Natural killer cell (primary cell): ENCODE measurements at regions not wholly inside any gene's neighbourhood (a gene's known extent, or its start where the extent isn't known, plus 50 kb on each side); places are given as distances from the start of the nearest gene placed in this dataset.

Experiments used
- ATAC-seq, 3 donors: fragments of 150-1000 bp in 2 of 3; fragments of 200-7000 bp in 1 of 3; cut with Tn5 transposase; 1 replicate in 1 of 3; 2 replicates in 2 of 3; pipeline ENCODE4 v1.10.0; 2021; ENCODE audit warnings: mild to moderate bottlenecking in 2 of 3, moderate library complexity in 2 of 3
- DNase-seq, 2 donors: peaks; one replicate each; pipeline versions ENCODE4 v3.0.0 to v3.0.0-alpha.2; 2013 to 2021; ENCODE audit warnings: mixed read lengths in 1 of 2
- H3K27ac ChIP-seq: one replicate; pipeline ENCODE4 v1.5.1; 2013; ENCODE audit warnings: mild to moderate bottlenecking, low read length
- H3K27me3 ChIP-seq: one replicate; pipeline ENCODE4 v1.6.1; 2013; ENCODE audit warnings: low read length; ENCODE audit not compliant: control insufficient read depth, insufficient read depth
- H3K36me3 ChIP-seq: one replicate; pipeline ENCODE4 v1.6.1; 2013; ENCODE audit warnings: low read length; ENCODE audit not compliant: control insufficient read depth, insufficient read depth
- H3K4me1 ChIP-seq: one replicate; pipeline ENCODE4 v1.6.1; 2013; ENCODE audit warnings: low read length; ENCODE audit not compliant: control insufficient read depth, insufficient read depth
- H3K4me3 ChIP-seq: one replicate; pipeline ENCODE4 v1.5.1; 2013; ENCODE audit warnings: low read length
- H3K9me3 ChIP-seq: one replicate; pipeline ENCODE4 v1.6.1; 2013; ENCODE audit warnings: low read length; ENCODE audit not compliant: control insufficient read depth, insufficient read depth
- H3K27ac Mint-ChIP-seq, 2 donors: one replicate each; pipeline ENCODE4 v1.8.0; 2022; ENCODE audit warnings: mild to moderate bottlenecking in 2 of 2, mixed read lengths in 2 of 2, moderate library complexity in 1 of 2
- H3K27me3 Mint-ChIP-seq, 2 donors: one replicate each; pipeline ENCODE4 v1.8.0; 2022; ENCODE audit warnings: low read depth in 2 of 2, mixed read lengths in 2 of 2
- H3K36me3 Mint-ChIP-seq: one replicate; pipeline ENCODE4 v1.8.0; 2022; ENCODE audit warnings: mixed read lengths
- H3K4me1 Mint-ChIP-seq, 2 donors: one replicate each; pipeline ENCODE4 v1.8.0; 2022; ENCODE audit warnings: mixed read lengths in 2 of 2
- H3K4me3 Mint-ChIP-seq: one replicate; pipeline ENCODE4 v1.8.0; 2022; ENCODE audit warnings: mild to moderate bottlenecking, moderate library complexity, mixed read lengths
- H3K9me3 Mint-ChIP-seq, 2 donors: one replicate each; pipeline ENCODE4 v1.8.0; 2022; ENCODE audit warnings: mixed read lengths in 2 of 2
- CTCF ChIP-seq: fragments of 200-600 bp; IDR thresholded peaks from one replicate; pipeline ENCODE4 v1.8.0; 2022; ENCODE audit warnings: antibody characterized with exemption
- WGBS: methylation state at CpG from one replicate; pipeline ENCODE4 v1.1.7; 2013; ENCODE audit warnings: missing lambda C conversion rate; ENCODE audit not compliant: insufficient coverage; 5-methylcytosine and 5-hydroxymethylcytosine counted together
- intact Hi-C: fragments of 100-400 bp; cut with micrococcal nuclease; formaldehyde crosslinking; loops from one replicate; pipeline ENCODE4 v1.14.2; 2022

- no peaks in the 10 kb centered on the region for H3K4me1 Mint-ChIP-seq
- Histone ChIP-seq H3K4me1 (no peaks in the 10 kb centered on the region), H3K4me3 (no peak overlapping the region), H3K9me3 (no peaks in the 10 kb centered on the region), H3K27ac (no peak overlapping the region), H3K27me3 (no peaks in the 10 kb centered on the region), H3K36me3 (no peaks in the 10 kb centered on the region)
- ATAC-seq = no peak
- H3K27ac Mint-ChIP-seq = no peak overlapping the region
- no peak for TF ChIP-seq CTCF
- H3K27me3 Mint-ChIP-seq = no peaks in the 10 kb centered on the region
- H3K36me3 Mint-ChIP-seq = no peaks in the 10 kb centered on the region
- DNase-seq = no peak
- H3K4me3 Mint-ChIP-seq = no peak overlapping the region
- no CpG with 5 or more reads among the region's 4 CpGs for WGBS
- intact Hi-C loops = no loop called here
- no peaks in the 10 kb centered on the region for H3K9me3 Mint-ChIP-seq
These were observed 298.1 kb downstream of the CRPPA start for GRCh38 chr7:16123117-16123770.

- H3K27me3 Mint-ChIP-seq = no peaks in the 10 kb centered on the region
- Histone ChIP-seq H3K9me3 (no peaks in the 10 kb centered on the region), H3K27me3 (no peaks in the 10 kb centered on the region), H3K4me1 (no peaks in the 10 kb centered on the region), H3K4me3 (no peak overlapping the region), H3K27ac (no peak overlapping the region), H3K36me3 (no peaks in the 10 kb centered on the region)
- H3K9me3 Mint-ChIP-seq = no peaks in the 10 kb centered on the region
- ATAC-seq (no peak), DNase-seq (no peak)
- no peaks in the 10 kb centered on the region for H3K36me3 Mint-ChIP-seq
- intact Hi-C loops = no loop called here
- 92% methylated on average over 2 of the region's 3 CpGs for whole genome bisulfite sequencing
- TF ChIP-seq CTCF = no peak
- no peaks in the 10 kb centered on the region for H3K4me1 Mint-ChIP-seq
- H3K4me3 Mint-ChIP-seq = no peak overlapping the region
- H3K27ac Mint-ChIP-seq = no peak overlapping the region
These were observed 299.4 kb downstream of the CRPPA start for GRCh38 chr7:16121876-16122390.

- no peak for TF ChIP-seq CTCF
- Histone ChIP-seq H3K36me3 (no peaks in the 10 kb centered on the region), H3K27ac (no peak overlapping the region), H3K27me3 (no peaks in the 10 kb centered on the region), H3K9me3 (no peaks in the 10 kb centered on the region), H3K4me3 (no peak overlapping the region), H3K4me1 (no peaks in the 10 kb centered on the region)
- Mint-ChIP-seq H3K27ac (no peak overlapping the region), H3K4me1 (peaks cover 6 to 7% of the 10 kb centered on the region in 2 donors), H3K4me3 (no peak overlapping the region), H3K9me3 (peaks cover 0 to 2% of the 10 kb centered on the region in 2 donors), H3K27me3 (no peaks in the 10 kb centered on the region), H3K36me3 (no peaks in the 10 kb centered on the region)
- WGBS = no CpG with 5 or more reads among the region's 2 CpGs
- intact Hi-C loops = no loop called here
- ATAC-seq = no peak
- no peak for DNase-seq
These were observed 306.0 kb downstream of the CRPPA start for GRCh38 chr7:16115374-16115773.

- H3K27me3 ChIP-seq = no peaks in the 10 kb centered on the region
- peaks cover 0 to 2% of the 10 kb centered on the region in 2 donors for H3K9me3 Mint-ChIP-seq
- no peak for ATAC-seq
- peaks cover 7% of the 10 kb centered on the region in 2 donors for H3K4me1 Mint-ChIP-seq
- H3K4me3 Mint-ChIP-seq = no peak overlapping the region
- H3K36me3 Mint-ChIP-seq = no peaks in the 10 kb centered on the region
- no peak overlapping the region for H3K27ac ChIP-seq
- H3K4me1 ChIP-seq = no peaks in the 10 kb centered on the region
- H3K27me3 Mint-ChIP-seq = no peaks in the 10 kb centered on the region
- no peak overlapping the region for H3K4me3 ChIP-seq
- no CpG with 5 or more reads among the region's 1 CpG for WGBS
- intact Hi-C loops = no loop called here
- peak in 1 of 2 donors; percentile 36 for DNase-seq
- H3K36me3 ChIP-seq = no peaks in the 10 kb centered on the region
- H3K9me3 ChIP-seq = no peaks in the 10 kb centered on the region
- no peak for TF ChIP-seq CTCF
- H3K27ac Mint-ChIP-seq = no peak overlapping the region
These were observed 306.7 kb downstream of the CRPPA start for GRCh38 chr7:16114633-16115032.
